LNCaP clone FGC (cell line): ENCODE measurements at regions not wholly inside any gene's neighbourhood (a gene's known extent, or its start where the extent isn't known, plus 50 kb on each side); places are given as distances from the start of the nearest gene placed in this dataset.

ENCODE experiments used
- DNase-seq: peaks from one replicate; pipeline ENCODE4 v3.0.0-alpha.2; 2011; ENCODE audit warnings: low read depth
- H3K4me3 ChIP-seq: 2 replicates; pipeline ENCODE4 v1.5.1; 2011; ENCODE audit warnings: mild to moderate bottlenecking, low read depth, low read length, control low read depth
- CTCF ChIP-seq: IDR thresholded peaks from 2 replicates; pipeline ENCODE4 v1.5.1; 2012; ENCODE audit warnings: mild to moderate bottlenecking; ENCODE audit not compliant: control insufficient read depth, insufficient read depth; ENCODE audit errors: extremely low read depth

- H3K4me3 ChIP-seq = no peak overlapping the region
These were observed 54.2 kb upstream of the CTDP1 start for GRCh38 chr18:79625195-79625923.

GRCh38 chr18:79625924-79626561, 53.6 kb upstream of the CTDP1 start:
- no peak for TF ChIP-seq CTCF

More at GRCh38 chr18:79625195-79625923, 54.2 kb upstream of the CTDP1 start:
- DNase-seq = no peak
- TF ChIP-seq CTCF = no peak

GRCh38 chr18:79626905-79627749, 52.5 kb upstream of the CTDP1 start:
- TF ChIP-seq CTCF = no peak
- no peak overlapping the region for H3K4me3 ChIP-seq

More at GRCh38 chr18:79625924-79626561, 53.6 kb upstream of the CTDP1 start:
- H3K4me3 ChIP-seq = no peak overlapping the region
- no peak for DNase-seq

GRCh38 chr18:79627750-79628294, 51.8 kb upstream of the CTDP1 start:
- no peak overlapping the region for H3K4me3 ChIP-seq
- no peak for DNase-seq
- no peak for TF ChIP-seq CTCF

More at GRCh38 chr18:79626905-79627749, 52.5 kb upstream of the CTDP1 start:
- no peak for DNase-seq

- H3K4me3 ChIP-seq = no peak overlapping the region
- TF ChIP-seq CTCF = no peak
- DNase-seq = no peak
These were observed 51.0 kb upstream of the CTDP1 start for GRCh38 chr18:79628416-79629248.

GRCh38 chr18:79629249-79629558, 50.4 kb upstream of the CTDP1 start:
- no peak for TF ChIP-seq CTCF
- DNase-seq = no peak
- H3K4me3 ChIP-seq = no peak overlapping the region
